WTC11 (cell line): ENCODE measurements at regions not wholly inside any gene's neighbourhood (a gene's known extent, or its start where the extent isn't known, plus 50 kb on each side); places are given as distances from the start of the nearest gene placed in this dataset.

Experiments used
- ATAC-seq: fragments of 200-7000 bp; cut with Tn5 transposase; 2 replicates; pipeline ENCODE4 v1.10.0; 2021; ENCODE audit warnings: mild to moderate bottlenecking, moderate library complexity
- CTCF ChIA-PET: fragments of 300-600 bp; sonication (Branson Sonifier 250); formaldehyde crosslinking; loops from one replicate; lab custom pipeline; 2021; ENCODE audit warnings: antibody characterized with exemption; lab: Charles Lee
- POLR2A ChIA-PET: fragments of 350-600 bp; sonication (Branson Sonifier 250); formaldehyde crosslinking; loops from one replicate; lab custom pipeline; 2021; ENCODE audit warnings: antibody characterized with exemption; lab: Charles Lee
- DNase-seq: peaks from one replicate; pipeline ENCODE4 v3.0.0; 2021; ENCODE audit warnings: low spot score
- H3K27ac Mint-ChIP-seq: 2 replicates; pipeline ENCODE4 v1.8.0; 2021; ENCODE audit warnings: mixed read lengths
- H3K27me3 Mint-ChIP-seq: 2 replicates; pipeline ENCODE4 v1.8.0; 2021; ENCODE audit warnings: low read depth, mild to moderate bottlenecking, moderate library complexity, mixed read lengths
- H3K36me3 Mint-ChIP-seq: 2 replicates; pipeline ENCODE4 v1.8.0; 2021; ENCODE audit warnings: mixed read lengths
- H3K4me1 Mint-ChIP-seq: 2 replicates; pipeline ENCODE4 v1.8.0; 2022; ENCODE audit warnings: mixed read lengths
- H3K4me3 Mint-ChIP-seq: 2 replicates; pipeline ENCODE4 v1.8.0; 2021; ENCODE audit warnings: mild to moderate bottlenecking, moderate library complexity, mixed read lengths
- H3K9me3 Mint-ChIP-seq: 2 replicates; pipeline ENCODE4 v1.8.0; 2021; ENCODE audit warnings: mixed read lengths
- GTF2I ChIP-seq: fragments of 250-450 bp; sonication (Bioruptor Pico); conservative IDR thresholded peaks from 2 replicates; pipeline ENCODE4 v1.4.0; 2021; ENCODE audit warnings: mild to moderate bottlenecking
- JUN ChIP-seq: sonication (generic); formaldehyde crosslinking; IDR thresholded peaks from 2 replicates; pipeline ENCODE4 v1.8.0; 2023; ENCODE audit warnings: mild to moderate bottlenecking, missing genetic modification reagents
- MYBL2 ChIP-seq: sonication (generic); formaldehyde crosslinking; IDR thresholded peaks from 2 replicates; pipeline ENCODE4 v1.8.1; 2023; ENCODE audit warnings: mild to moderate bottlenecking, moderate library complexity, missing genetic modification reagents
- NFE2L1 ChIP-seq: sonication (generic); formaldehyde crosslinking; IDR thresholded peaks from 2 replicates; pipeline ENCODE4 v1.8.1; 2023; ENCODE audit warnings: missing genetic modification reagents
- RELA ChIP-seq: sonication (generic); formaldehyde crosslinking; IDR thresholded peaks from 2 replicates; pipeline ENCODE4 v1.8.1; 2022; ENCODE audit warnings: missing genetic modification reagents, mild to moderate bottlenecking, borderline replicate concordance
- TP53 ChIP-seq: sonication (generic); formaldehyde crosslinking; IDR thresholded peaks from 2 replicates; pipeline ENCODE4 v1.8.1; 2023; ENCODE audit warnings: mild to moderate bottlenecking, missing genetic modification reagents
- ZNF138 ChIP-seq: sonication (generic); formaldehyde crosslinking; conservative IDR thresholded peaks from 2 replicates; pipeline ENCODE4 v1.8.1; 2022; ENCODE audit warnings: mild to moderate bottlenecking, moderate library complexity, missing genetic modification reagents
- ZNF263 ChIP-seq: sonication (generic); formaldehyde crosslinking; IDR thresholded peaks from 2 replicates; pipeline ENCODE4 v1.8.1; 2022; ENCODE audit warnings: low read depth, mild to moderate bottlenecking, moderate library complexity, missing genetic modification reagents
- ZNF317 ChIP-seq: sonication (generic); formaldehyde crosslinking; IDR thresholded peaks from 2 replicates; pipeline ENCODE4 v1.8.1; 2023; ENCODE audit warnings: low read depth, mild to moderate bottlenecking, moderate library complexity, missing genetic modification reagents, borderline replicate concordance
- ZNF396 ChIP-seq: fragments of 250-450 bp; sonication (Bioruptor Pico); IDR thresholded peaks from 2 replicates; pipeline ENCODE4 v1.8.0; 2021; ENCODE audit warnings: mild to moderate bottlenecking, moderate library complexity, borderline replicate concordance
- ZNF416 ChIP-seq: fragments of 250-450 bp; sonication (Bioruptor Pico); IDR thresholded peaks from 2 replicates; pipeline ENCODE4 v1.9.0; 2021; ENCODE audit warnings: mild to moderate bottlenecking, inconsistent platforms
- TF ChIP-seq, protein P1 (sequence below): fragments of 250-450 bp; sonication (Bioruptor Pico); IDR thresholded peaks from 2 replicates; pipeline ENCODE4 v1.8.0; 2021; ENCODE audit warnings: mild to moderate bottlenecking
- TF ChIP-seq, protein P2 (sequence below): sonication (generic); formaldehyde crosslinking; IDR thresholded peaks from 2 replicates; pipeline ENCODE4 v1.8.1; 2023; ENCODE audit warnings: mild to moderate bottlenecking, missing genetic modification reagents, moderate library complexity
- TF ChIP-seq, protein P3 (sequence below): sonication (generic); formaldehyde crosslinking; IDR thresholded peaks from 2 replicates; pipeline ENCODE4 v1.8.0; 2023; ENCODE audit warnings: mild to moderate bottlenecking, missing genetic modification reagents
- TF ChIP-seq, protein P4 (sequence below): fragments of 250-450 bp; sonication (Bioruptor Pico); conservative IDR thresholded peaks from 2 replicates; pipeline ENCODE4 v1.9.0; 2021; ENCODE audit warnings: mild to moderate bottlenecking
- TF ChIP-seq, protein P5 (sequence below): sonication (generic); formaldehyde crosslinking; IDR thresholded peaks from 2 replicates; pipeline ENCODE4 v1.8.0; 2022; ENCODE audit warnings: missing genetic modification reagents
- TF ChIP-seq, protein P6 (sequence below): fragments of 250-450 bp; sonication (Bioruptor Pico); IDR thresholded peaks from 2 replicates; pipeline ENCODE4 v2.1.2; 2022; ENCODE audit warnings: mild to moderate bottlenecking, moderate library complexity
- TF ChIP-seq, protein P7 (sequence below): sonication (generic); formaldehyde crosslinking; IDR thresholded peaks from 2 replicates; pipeline ENCODE4 v1.8.0; 2022; ENCODE audit warnings: mild to moderate bottlenecking, missing genetic modification reagents
- TF ChIP-seq, protein P8 (sequence below): sonication (generic); formaldehyde crosslinking; IDR thresholded peaks from 2 replicates; pipeline ENCODE4 v1.8.1; 2022; ENCODE audit warnings: low read depth, missing genetic modification reagents, borderline replicate concordance

DNA sequence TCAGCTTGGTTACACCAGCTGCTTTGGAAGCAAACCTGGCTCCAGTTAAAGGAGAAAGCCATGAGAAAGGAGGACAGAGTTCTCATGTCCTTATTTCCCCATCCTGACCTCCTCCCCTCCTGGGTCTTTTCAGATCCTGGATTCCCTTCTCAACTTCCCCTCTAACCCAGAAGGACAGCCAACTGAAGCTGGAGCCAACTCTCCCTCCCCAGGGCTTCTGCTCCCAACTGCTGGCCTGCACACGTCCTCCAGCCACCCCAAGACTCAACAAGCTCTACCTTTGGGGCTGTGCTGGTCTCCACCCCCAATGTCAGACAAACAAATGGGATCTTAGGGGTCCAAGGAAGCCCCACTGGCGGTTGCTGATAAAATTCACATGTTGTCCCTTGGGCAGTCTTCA is 651.1 kb upstream of the TBX3 start:
- no peak for ATAC-seq
- H3K27ac Mint-ChIP-seq, result no peak overlapping the region
- H3K4me3 Mint-ChIP-seq, result no peak overlapping the region
- H3K4me1 Mint-ChIP-seq, result peaks cover 22% of the 10 kb centered on the region
- H3K36me3 Mint-ChIP-seq, result no peaks in the 10 kb centered on the region
- no peak for DNase-seq
- TF ChIP-seq, protein P1, sequence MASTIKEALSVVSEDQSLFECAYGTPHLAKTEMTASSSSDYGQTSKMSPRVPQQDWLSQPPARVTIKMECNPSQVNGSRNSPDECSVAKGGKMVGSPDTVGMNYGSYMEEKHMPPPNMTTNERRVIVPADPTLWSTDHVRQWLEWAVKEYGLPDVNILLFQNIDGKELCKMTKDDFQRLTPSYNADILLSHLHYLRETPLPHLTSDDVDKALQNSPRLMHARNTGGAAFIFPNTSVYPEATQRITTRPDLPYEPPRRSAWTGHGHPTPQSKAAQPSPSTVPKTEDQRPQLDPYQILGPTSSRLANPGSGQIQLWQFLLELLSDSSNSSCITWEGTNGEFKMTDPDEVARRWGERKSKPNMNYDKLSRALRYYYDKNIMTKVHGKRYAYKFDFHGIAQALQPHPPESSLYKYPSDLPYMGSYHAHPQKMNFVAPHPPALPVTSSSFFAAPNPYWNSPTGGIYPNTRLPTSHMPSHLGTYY (CRISPR knock-in tag), result no peak
- TF ChIP-seq, protein P2, sequence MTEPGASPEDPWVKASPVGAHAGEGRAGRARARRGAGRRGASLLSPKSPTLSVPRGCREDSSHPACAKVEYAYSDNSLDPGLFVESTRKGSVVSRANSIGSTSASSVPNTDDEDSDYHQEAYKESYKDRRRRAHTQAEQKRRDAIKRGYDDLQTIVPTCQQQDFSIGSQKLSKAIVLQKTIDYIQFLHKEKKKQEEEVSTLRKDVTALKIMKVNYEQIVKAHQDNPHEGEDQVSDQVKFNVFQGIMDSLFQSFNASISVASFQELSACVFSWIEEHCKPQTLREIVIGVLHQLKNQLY (CRISPR knock-in tag), result no peak
- TF ChIP-seq, protein P3, sequence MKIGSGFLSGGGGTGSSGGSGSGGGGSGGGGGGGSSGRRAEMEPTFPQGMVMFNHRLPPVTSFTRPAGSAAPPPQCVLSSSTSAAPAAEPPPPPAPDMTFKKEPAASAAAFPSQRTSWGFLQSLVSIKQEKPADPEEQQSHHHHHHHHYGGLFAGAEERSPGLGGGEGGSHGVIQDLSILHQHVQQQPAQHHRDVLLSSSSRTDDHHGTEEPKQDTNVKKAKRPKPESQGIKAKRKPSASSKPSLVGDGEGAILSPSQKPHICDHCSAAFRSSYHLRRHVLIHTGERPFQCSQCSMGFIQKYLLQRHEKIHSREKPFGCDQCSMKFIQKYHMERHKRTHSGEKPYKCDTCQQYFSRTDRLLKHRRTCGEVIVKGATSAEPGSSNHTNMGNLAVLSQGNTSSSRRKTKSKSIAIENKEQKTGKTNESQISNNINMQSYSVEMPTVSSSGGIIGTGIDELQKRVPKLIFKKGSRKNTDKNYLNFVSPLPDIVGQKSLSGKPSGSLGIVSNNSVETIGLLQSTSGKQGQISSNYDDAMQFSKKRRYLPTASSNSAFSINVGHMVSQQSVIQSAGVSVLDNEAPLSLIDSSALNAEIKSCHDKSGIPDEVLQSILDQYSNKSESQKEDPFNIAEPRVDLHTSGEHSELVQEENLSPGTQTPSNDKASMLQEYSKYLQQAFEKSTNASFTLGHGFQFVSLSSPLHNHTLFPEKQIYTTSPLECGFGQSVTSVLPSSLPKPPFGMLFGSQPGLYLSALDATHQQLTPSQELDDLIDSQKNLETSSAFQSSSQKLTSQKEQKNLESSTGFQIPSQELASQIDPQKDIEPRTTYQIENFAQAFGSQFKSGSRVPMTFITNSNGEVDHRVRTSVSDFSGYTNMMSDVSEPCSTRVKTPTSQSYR, result no peak
- TF ChIP-seq, protein P4, sequence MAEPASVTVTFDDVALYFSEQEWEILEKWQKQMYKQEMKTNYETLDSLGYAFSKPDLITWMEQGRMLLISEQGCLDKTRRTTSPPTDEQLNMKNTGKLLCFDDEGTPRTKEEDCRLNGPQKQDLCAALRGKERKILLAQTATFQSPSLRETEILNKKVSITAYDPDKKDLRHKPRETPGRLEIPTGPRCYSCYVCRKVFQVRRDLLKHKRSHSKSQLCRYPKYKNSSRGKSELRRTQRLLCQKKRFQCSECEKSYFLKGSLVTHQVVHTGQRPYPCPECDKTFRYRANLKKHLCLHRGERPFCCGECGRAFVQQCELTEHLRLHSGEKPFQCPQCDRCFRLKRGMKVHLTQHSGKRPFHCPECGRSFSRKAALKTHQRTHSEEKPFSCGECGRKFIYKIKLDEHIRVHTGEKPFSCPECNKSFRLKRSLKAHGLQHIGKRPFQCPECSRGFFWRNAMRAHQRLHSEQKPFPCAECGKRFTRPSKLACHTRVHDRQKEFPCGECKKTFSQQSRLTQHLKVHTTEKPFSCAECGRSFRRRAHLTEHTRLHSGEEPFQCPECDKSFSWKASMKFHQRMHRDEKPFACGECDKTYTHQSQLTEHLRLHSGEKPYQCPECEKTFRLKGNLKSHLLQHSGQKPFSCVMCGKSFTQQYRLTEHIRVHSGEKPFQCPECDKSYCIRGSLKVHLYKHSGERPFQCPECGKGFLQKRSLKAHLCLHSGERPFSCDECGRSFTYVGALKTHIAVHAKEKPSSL (CRISPR knock-in tag), result no peak
- TF ChIP-seq RELA (CRISPR knock-in tag) (no peak), NFE2L1 (CRISPR knock-in tag) (no peak), ZNF138 (CRISPR knock-in tag) (no peak), ZNF317 (CRISPR knock-in tag) (no peak), ZNF263 (CRISPR knock-in tag) (no peak)
- TF ChIP-seq, protein P5, sequence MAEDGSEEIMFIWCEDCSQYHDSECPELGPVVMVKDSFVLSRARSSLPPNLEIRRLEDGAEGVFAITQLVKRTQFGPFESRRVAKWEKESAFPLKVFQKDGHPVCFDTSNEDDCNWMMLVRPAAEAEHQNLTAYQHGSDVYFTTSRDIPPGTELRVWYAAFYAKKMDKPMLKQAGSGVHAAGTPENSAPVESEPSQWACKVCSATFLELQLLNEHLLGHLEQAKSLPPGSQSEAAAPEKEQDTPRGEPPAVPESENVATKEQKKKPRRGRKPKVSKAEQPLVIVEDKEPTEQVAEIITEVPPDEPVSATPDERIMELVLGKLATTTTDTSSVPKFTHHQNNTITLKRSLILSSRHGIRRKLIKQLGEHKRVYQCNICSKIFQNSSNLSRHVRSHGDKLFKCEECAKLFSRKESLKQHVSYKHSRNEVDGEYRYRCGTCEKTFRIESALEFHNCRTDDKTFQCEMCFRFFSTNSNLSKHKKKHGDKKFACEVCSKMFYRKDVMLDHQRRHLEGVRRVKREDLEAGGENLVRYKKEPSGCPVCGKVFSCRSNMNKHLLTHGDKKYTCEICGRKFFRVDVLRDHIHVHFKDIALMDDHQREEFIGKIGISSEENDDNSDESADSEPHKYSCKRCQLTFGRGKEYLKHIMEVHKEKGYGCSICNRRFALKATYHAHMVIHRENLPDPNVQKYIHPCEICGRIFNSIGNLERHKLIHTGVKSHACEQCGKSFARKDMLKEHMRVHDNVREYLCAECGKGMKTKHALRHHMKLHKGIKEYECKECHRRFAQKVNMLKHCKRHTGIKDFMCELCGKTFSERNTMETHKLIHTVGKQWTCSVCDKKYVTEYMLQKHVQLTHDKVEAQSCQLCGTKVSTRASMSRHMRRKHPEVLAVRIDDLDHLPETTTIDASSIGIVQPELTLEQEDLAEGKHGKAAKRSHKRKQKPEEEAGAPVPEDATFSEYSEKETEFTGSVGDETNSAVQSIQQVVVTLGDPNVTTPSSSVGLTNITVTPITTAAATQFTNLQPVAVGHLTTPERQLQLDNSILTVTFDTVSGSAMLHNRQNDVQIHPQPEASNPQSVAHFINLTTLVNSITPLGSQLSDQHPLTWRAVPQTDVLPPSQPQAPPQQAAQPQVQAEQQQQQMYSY, result no peak
- TF ChIP-seq, protein P6, sequence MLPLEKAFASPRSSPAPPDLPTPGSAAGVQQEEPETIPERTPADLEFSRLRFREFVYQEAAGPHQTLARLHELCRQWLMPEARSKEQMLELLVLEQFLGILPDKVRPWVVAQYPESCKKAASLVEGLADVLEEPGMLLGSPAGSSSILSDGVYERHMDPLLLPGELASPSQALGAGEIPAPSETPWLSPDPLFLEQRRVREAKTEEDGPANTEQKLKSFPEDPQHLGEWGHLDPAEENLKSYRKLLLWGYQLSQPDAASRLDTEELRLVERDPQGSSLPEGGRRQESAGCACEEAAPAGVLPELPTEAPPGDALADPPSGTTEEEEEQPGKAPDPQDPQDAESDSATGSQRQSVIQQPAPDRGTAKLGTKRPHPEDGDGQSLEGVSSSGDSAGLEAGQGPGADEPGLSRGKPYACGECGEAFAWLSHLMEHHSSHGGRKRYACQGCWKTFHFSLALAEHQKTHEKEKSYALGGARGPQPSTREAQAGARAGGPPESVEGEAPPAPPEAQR (CRISPR knock-in tag), result no peak
- ChIA-PET CTCF (interaction anchor here (0.6 to 1.7 kb wide), 2 partner anchors 122 to 1251 kb away, joined by 3 read pairs; no protein-coding TSS in a partner anchor), POLR2A (no interaction called here)
- H3K27me3 Mint-ChIP-seq, result peaks cover 3% of the 10 kb centered on the region; the same call in 1 of the 2 replicates
- H3K9me3 Mint-ChIP-seq, result no peaks in the 10 kb centered on the region

DNA sequence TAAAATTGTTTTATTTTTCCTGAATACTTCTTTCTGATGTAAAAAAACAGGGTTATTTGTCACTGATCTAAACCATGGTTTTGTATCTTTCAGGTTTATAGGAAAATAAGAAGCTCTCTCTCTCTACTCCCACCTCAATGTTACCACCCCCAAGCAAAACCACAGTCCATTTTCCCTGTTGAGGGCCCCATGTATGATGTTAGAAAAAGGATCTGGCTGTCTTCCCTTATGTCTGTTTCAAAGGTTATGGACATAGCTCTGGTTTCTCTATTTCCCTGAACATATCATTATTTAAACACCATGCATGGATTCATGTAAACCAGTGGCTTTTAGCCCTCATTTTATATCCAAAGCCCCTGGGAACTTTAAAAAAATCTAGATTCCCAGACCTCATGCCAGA is 649.0 kb upstream of the TBX3 start:
- no peak overlapping the region for H3K4me3 Mint-ChIP-seq
- H3K27me3 Mint-ChIP-seq, result no peaks in the 10 kb centered on the region; the same call in 1 of the 2 replicates
- no peaks in the 10 kb centered on the region for H3K36me3 Mint-ChIP-seq
- CTCF ChIA-PET, result no interaction called here
- no peak for ATAC-seq
- no peak for DNase-seq
- no peaks in the 10 kb centered on the region for H3K9me3 Mint-ChIP-seq
- POLR2A ChIA-PET, result no interaction called here
- no peak overlapping the region for H3K27ac Mint-ChIP-seq
- peaks cover 5% of the 10 kb centered on the region for H3K4me1 Mint-ChIP-seq
- TF ChIP-seq ZNF396 (no peak), GTF2I (CRISPR knock-in tag) (no peak), ZNF416 (CRISPR knock-in tag) (no peak), JUN (CRISPR knock-in tag) (no peak), MYBL2 (CRISPR knock-in tag) (no peak), TP53 (CRISPR knock-in tag) (no peak)
- TF ChIP-seq, protein P2 (CRISPR knock-in tag), result no peak
- TF ChIP-seq, protein P7, sequence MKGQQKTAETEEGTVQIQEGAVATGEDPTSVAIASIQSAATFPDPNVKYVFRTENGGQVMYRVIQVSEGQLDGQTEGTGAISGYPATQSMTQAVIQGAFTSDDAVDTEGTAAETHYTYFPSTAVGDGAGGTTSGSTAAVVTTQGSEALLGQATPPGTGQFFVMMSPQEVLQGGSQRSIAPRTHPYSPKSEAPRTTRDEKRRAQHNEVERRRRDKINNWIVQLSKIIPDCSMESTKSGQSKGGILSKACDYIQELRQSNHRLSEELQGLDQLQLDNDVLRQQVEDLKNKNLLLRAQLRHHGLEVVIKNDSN (CRISPR knock-in tag), result no peak
- TF ChIP-seq, protein P8, sequence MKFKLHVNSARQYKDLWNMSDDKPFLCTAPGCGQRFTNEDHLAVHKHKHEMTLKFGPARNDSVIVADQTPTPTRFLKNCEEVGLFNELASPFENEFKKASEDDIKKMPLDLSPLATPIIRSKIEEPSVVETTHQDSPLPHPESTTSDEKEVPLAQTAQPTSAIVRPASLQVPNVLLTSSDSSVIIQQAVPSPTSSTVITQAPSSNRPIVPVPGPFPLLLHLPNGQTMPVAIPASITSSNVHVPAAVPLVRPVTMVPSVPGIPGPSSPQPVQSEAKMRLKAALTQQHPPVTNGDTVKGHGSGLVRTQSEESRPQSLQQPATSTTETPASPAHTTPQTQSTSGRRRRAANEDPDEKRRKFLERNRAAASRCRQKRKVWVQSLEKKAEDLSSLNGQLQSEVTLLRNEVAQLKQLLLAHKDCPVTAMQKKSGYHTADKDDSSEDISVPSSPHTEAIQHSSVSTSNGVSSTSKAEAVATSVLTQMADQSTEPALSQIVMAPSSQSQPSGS (CRISPR knock-in tag), result no peak
